ENCODE measurements at regions not wholly inside any gene's neighbourhood (a gene's known extent, or its start where the extent isn't known, plus 50 kb on each side); places are given as distances from the start of the nearest gene placed in this dataset.
"Not testable (repeated sequence)": the region's sequence is repeated elsewhere in the genome, so short reads cannot be mapped to it uniquely, and the experiment has no call there.

- no peak for DNase-seq
Measured at GRCh38 chr21:35280231-35280630, 231.1 kb upstream of the RUNX1 start.

- DNase-seq: no peak
Measured at GRCh38 chr21:35275776-35276175, 226.7 kb upstream of the RUNX1 start.

GRCh38 chr21:35274923-35275322 lies 225.8 kb upstream of the RUNX1 start:
- DNase-seq: no peak

- no peak for DNase-seq
Measured at GRCh38 chr21:35274090-35274489, 225.0 kb upstream of the RUNX1 start.

GRCh38 chr21:35273333-35273732 lies 224.2 kb upstream of the RUNX1 start:
- no peak for DNase-seq

GRCh38 chr21:35271344-35272118 lies 222.4 kb upstream of the RUNX1 start:
- not testable (repeated sequence) for DNase-seq

- DNase-seq: no peak
Measured at GRCh38 chr21:35268817-35269216, 219.7 kb upstream of the RUNX1 start.

- no peak for DNase-seq
Measured at GRCh38 chr21:35268261-35268660, 219.2 kb upstream of the RUNX1 start.

- DNase-seq: no peak
Measured at GRCh38 chr21:35266546-35266945, 217.4 kb upstream of the RUNX1 start.

GRCh38 chr21:35265170-35265877 lies 216.2 kb upstream of the RUNX1 start:
- no peak for DNase-seq

- DNase-seq: no peak
Measured at GRCh38 chr21:35259457-35259856, 210.4 kb upstream of the RUNX1 start.

- DNase-seq: no peak
Measured at GRCh38 chr21:35258521-35258920, 209.4 kb upstream of the RUNX1 start.

- DNase-seq: no peak
Measured at GRCh38 chr21:35257413-35257812, 208.3 kb upstream of the RUNX1 start.

GRCh38 chr21:35256468-35256988 lies 207.4 kb upstream of the RUNX1 start:
- DNase-seq: no peak

- no peak for DNase-seq
Measured at GRCh38 chr21:35254765-35255138, 205.7 kb upstream of the RUNX1 start.

- DNase-seq: no peak
Measured at GRCh38 chr21:35254006-35254764, 205.1 kb upstream of the RUNX1 start.

GRCh38 chr21:35252831-35253230 lies 203.7 kb upstream of the RUNX1 start:
- no peak for DNase-seq

GRCh38 chr21:35249636-35250035 lies 200.5 kb upstream of the RUNX1 start:
- no peak for DNase-seq

- DNase-seq: no peak
Measured at GRCh38 chr21:35245879-35246278, 196.8 kb upstream of the RUNX1 start.

GRCh38 chr21:35244514-35244913 lies 195.4 kb upstream of the RUNX1 start:
- DNase-seq: no peak

GRCh38 chr21:35243171-35243570 lies 194.1 kb upstream of the RUNX1 start:
- DNase-seq: no peak

- DNase-seq: no peak
Measured at GRCh38 chr21:35239811-35240219, 190.7 kb upstream of the RUNX1 start.

GRCh38 chr21:35238119-35238518 lies 189.0 kb upstream of the RUNX1 start:
- DNase-seq: no peak

GRCh38 chr21:35237287-35237686 lies 188.2 kb upstream of the RUNX1 start:
- no peak for DNase-seq

Measured in Kasumi-1 (cell line).